ENCODE measurements at regions not wholly inside any gene's neighbourhood (a gene's known extent, or its start where the extent isn't known, plus 50 kb on each side); places are given as distances from the start of the nearest gene placed in this dataset.

- no peak for DNase-seq
- no peaks in the 10 kb centered on the region for H3K36me3 ChIP-seq
- H3K27ac ChIP-seq: no peak overlapping the region
- TF ChIP-seq, protein P1, sequence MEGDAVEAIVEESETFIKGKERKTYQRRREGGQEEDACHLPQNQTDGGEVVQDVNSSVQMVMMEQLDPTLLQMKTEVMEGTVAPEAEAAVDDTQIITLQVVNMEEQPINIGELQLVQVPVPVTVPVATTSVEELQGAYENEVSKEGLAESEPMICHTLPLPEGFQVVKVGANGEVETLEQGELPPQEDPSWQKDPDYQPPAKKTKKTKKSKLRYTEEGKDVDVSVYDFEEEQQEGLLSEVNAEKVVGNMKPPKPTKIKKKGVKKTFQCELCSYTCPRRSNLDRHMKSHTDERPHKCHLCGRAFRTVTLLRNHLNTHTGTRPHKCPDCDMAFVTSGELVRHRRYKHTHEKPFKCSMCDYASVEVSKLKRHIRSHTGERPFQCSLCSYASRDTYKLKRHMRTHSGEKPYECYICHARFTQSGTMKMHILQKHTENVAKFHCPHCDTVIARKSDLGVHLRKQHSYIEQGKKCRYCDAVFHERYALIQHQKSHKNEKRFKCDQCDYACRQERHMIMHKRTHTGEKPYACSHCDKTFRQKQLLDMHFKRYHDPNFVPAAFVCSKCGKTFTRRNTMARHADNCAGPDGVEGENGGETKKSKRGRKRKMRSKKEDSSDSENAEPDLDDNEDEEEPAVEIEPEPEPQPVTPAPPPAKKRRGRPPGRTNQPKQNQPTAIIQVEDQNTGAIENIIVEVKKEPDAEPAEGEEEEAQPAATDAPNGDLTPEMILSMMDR (IDR thresholded peaks at IDR 0.05; ENCODE audit: low read depth, low read length): no peak
- H3K9me3 ChIP-seq (ENCODE audit: severe bottlenecking): no peaks in the 10 kb centered on the region
- no peak overlapping the region for H3K4me3 ChIP-seq (ENCODE audit: low read depth, low read length)
- H3K27me3 ChIP-seq (ENCODE audit: insufficient read depth, low read depth, severe bottlenecking): no peaks in the 10 kb centered on the region
Measured at GRCh38 chr6:96675597-96675996, 112.7 kb downstream of the FHL5 start.
